ENCODE measurements at regions not wholly inside any gene's neighbourhood (a gene's known extent, or its start where the extent isn't known, plus 50 kb on each side); places are given as distances from the start of the nearest gene placed in this dataset.

GRCh38 chr20:11654766-11655165 lies 262.9 kb upstream of the BTBD3 start:
- Histone ChIP-seq H3K4me1 (ENCODE audit: control insufficient read depth, insufficient read depth, low read length, poor library complexity, severe bottlenecking) (no peaks in the 10 kb centered on the region), H3K9me3 (ENCODE audit: control insufficient read depth, low read length) (no peaks in the 10 kb centered on the region), H3K4me3 (ENCODE audit: extremely low read depth, insufficient read depth, low read length, poor library complexity, severe bottlenecking) (no peak overlapping the region), H3K27ac (ENCODE audit: low read depth, low read length, severe bottlenecking) (no peak overlapping the region), H3K36me3 (ENCODE audit: control insufficient read depth, insufficient read depth, low read length) (no peaks in the 10 kb centered on the region)
- WGBS, 2 experiments (ENCODE audit: insufficient coverage in 2 of 2), result no CpG with 5 or more reads among the region's 1 CpG

GRCh38 chr20:11660673-11661072 lies 257.0 kb upstream of the BTBD3 start:
- 67% methylated on average over 1 of the region's 3 CpGs; no CpG with 5 or more reads in 1 of the 2 experiments for WGBS, 2 experiments (ENCODE audit: insufficient coverage in 2 of 2)
- H3K36me3 ChIP-seq (ENCODE audit: control insufficient read depth, insufficient read depth, low read length), result no peaks in the 10 kb centered on the region
- H3K4me3 ChIP-seq (ENCODE audit: extremely low read depth, insufficient read depth, low read length, poor library complexity, severe bottlenecking), result no peak overlapping the region
- H3K4me1 ChIP-seq (ENCODE audit: control insufficient read depth, insufficient read depth, low read length, poor library complexity, severe bottlenecking), result no peaks in the 10 kb centered on the region
- H3K27ac ChIP-seq (ENCODE audit: low read depth, low read length, severe bottlenecking), result no peak overlapping the region
- H3K9me3 ChIP-seq (ENCODE audit: control insufficient read depth, low read length), result no peaks in the 10 kb centered on the region

- H3K36me3 ChIP-seq (ENCODE audit: control insufficient read depth, insufficient read depth, low read length), result no peaks in the 10 kb centered on the region
- no peaks in the 10 kb centered on the region for H3K4me1 ChIP-seq (ENCODE audit: control insufficient read depth, insufficient read depth, low read length, poor library complexity, severe bottlenecking)
- 83% methylated on average over 1 of the region's 1 CpG; no CpG with 5 or more reads in 1 of the 2 experiments for WGBS, 2 experiments (ENCODE audit: insufficient coverage in 2 of 2)
- H3K9me3 ChIP-seq (ENCODE audit: control insufficient read depth, low read length), result no peaks in the 10 kb centered on the region
- no peak overlapping the region for H3K4me3 ChIP-seq (ENCODE audit: extremely low read depth, insufficient read depth, low read length, poor library complexity, severe bottlenecking)
- H3K27ac ChIP-seq (ENCODE audit: low read depth, low read length, severe bottlenecking), result no peak overlapping the region
Measured at GRCh38 chr20:11671015-11671511, 246.6 kb upstream of the BTBD3 start.

GRCh38 chr20:11672959-11673358 lies 244.7 kb upstream of the BTBD3 start:
- no peaks in the 10 kb centered on the region for H3K9me3 ChIP-seq (ENCODE audit: control insufficient read depth, low read length)
- WGBS, 2 experiments (ENCODE audit: insufficient coverage in 2 of 2), result 80 to 88% methylated on average over 4 to 6 of the region's 7 CpGs
- no peaks in the 10 kb centered on the region for H3K4me1 ChIP-seq (ENCODE audit: control insufficient read depth, insufficient read depth, low read length, poor library complexity, severe bottlenecking)
- H3K27ac ChIP-seq (ENCODE audit: low read depth, low read length, severe bottlenecking), result no peak overlapping the region
- no peaks in the 10 kb centered on the region for H3K36me3 ChIP-seq (ENCODE audit: control insufficient read depth, insufficient read depth, low read length)
- no peak overlapping the region for H3K4me3 ChIP-seq (ENCODE audit: extremely low read depth, insufficient read depth, low read length, poor library complexity, severe bottlenecking)

- 66 to 68% methylated on average over 2 to 4 of the region's 13 CpGs for WGBS, 2 experiments (ENCODE audit: insufficient coverage in 2 of 2)
- H3K9me3 ChIP-seq (ENCODE audit: control insufficient read depth, low read length), result no peaks in the 10 kb centered on the region
- no peak overlapping the region for H3K4me3 ChIP-seq (ENCODE audit: extremely low read depth, insufficient read depth, low read length, poor library complexity, severe bottlenecking)
- no peaks in the 10 kb centered on the region for H3K36me3 ChIP-seq (ENCODE audit: control insufficient read depth, insufficient read depth, low read length)
- H3K4me1 ChIP-seq (ENCODE audit: control insufficient read depth, insufficient read depth, low read length, poor library complexity, severe bottlenecking), result no peaks in the 10 kb centered on the region
- H3K27ac ChIP-seq (ENCODE audit: low read depth, low read length, severe bottlenecking), result no peak overlapping the region
Measured at GRCh38 chr20:11675920-11676629, 241.6 kb upstream of the BTBD3 start.

- Histone ChIP-seq H3K9me3 (ENCODE audit: control insufficient read depth, low read length) (no peaks in the 10 kb centered on the region), H3K4me1 (ENCODE audit: control insufficient read depth, insufficient read depth, low read length, poor library complexity, severe bottlenecking) (no peaks in the 10 kb centered on the region), H3K27ac (ENCODE audit: low read depth, low read length, severe bottlenecking) (no peak overlapping the region), H3K36me3 (ENCODE audit: control insufficient read depth, insufficient read depth, low read length) (no peaks in the 10 kb centered on the region), H3K4me3 (ENCODE audit: extremely low read depth, insufficient read depth, low read length, poor library complexity, severe bottlenecking) (no peak overlapping the region)
- 100% methylated on average over 1 of the region's 2 CpGs for WGBS, 2 experiments (ENCODE audit: insufficient coverage in 2 of 2)
Measured at GRCh38 chr20:11676630-11677287, 240.9 kb upstream of the BTBD3 start.

- no peak overlapping the region for H3K4me3 ChIP-seq (ENCODE audit: extremely low read depth, insufficient read depth, low read length, poor library complexity, severe bottlenecking)
- WGBS, 2 experiments (ENCODE audit: insufficient coverage in 2 of 2), result 83% methylated on average over 1 of the region's 3 CpGs; no CpG with 5 or more reads in 1 of the 2 experiments
Measured at GRCh38 chr20:11677428-11677827, 240.3 kb upstream of the BTBD3 start.

GRCh38 chr20:11677836-11678235 lies 239.9 kb upstream of the BTBD3 start:
- Histone ChIP-seq H3K4me1 (ENCODE audit: control insufficient read depth, insufficient read depth, low read length, poor library complexity, severe bottlenecking) (no peaks in the 10 kb centered on the region), H3K27ac (ENCODE audit: low read depth, low read length, severe bottlenecking) (no peak overlapping the region), H3K9me3 (ENCODE audit: control insufficient read depth, low read length) (no peaks in the 10 kb centered on the region), H3K4me3 (ENCODE audit: extremely low read depth, insufficient read depth, low read length, poor library complexity, severe bottlenecking) (no peak overlapping the region), H3K36me3 (ENCODE audit: control insufficient read depth, insufficient read depth, low read length) (no peaks in the 10 kb centered on the region)
- WGBS, 2 experiments (ENCODE audit: insufficient coverage in 2 of 2), result 87 to 100% methylated on average over 3 of the region's 3 CpGs

More at GRCh38 chr20:11677428-11677827, 240.3 kb upstream of the BTBD3 start:
- Histone ChIP-seq H3K4me1 (ENCODE audit: control insufficient read depth, insufficient read depth, low read length, poor library complexity, severe bottlenecking) (no peaks in the 10 kb centered on the region), H3K36me3 (ENCODE audit: control insufficient read depth, insufficient read depth, low read length) (no peaks in the 10 kb centered on the region), H3K27ac (ENCODE audit: low read depth, low read length, severe bottlenecking) (no peak overlapping the region), H3K9me3 (ENCODE audit: control insufficient read depth, low read length) (no peaks in the 10 kb centered on the region)

- H3K36me3 ChIP-seq (ENCODE audit: control insufficient read depth, insufficient read depth, low read length), result no peaks in the 10 kb centered on the region
- WGBS, 2 experiments (ENCODE audit: insufficient coverage in 2 of 2), result 33 to 67% methylated on average over 1 to 3 of the region's 3 CpGs
- H3K27ac ChIP-seq (ENCODE audit: low read depth, low read length, severe bottlenecking), result no peak overlapping the region
- no peaks in the 10 kb centered on the region for H3K4me1 ChIP-seq (ENCODE audit: control insufficient read depth, insufficient read depth, low read length, poor library complexity, severe bottlenecking)
- no peak overlapping the region for H3K4me3 ChIP-seq (ENCODE audit: extremely low read depth, insufficient read depth, low read length, poor library complexity, severe bottlenecking)
- no peaks in the 10 kb centered on the region for H3K9me3 ChIP-seq (ENCODE audit: control insufficient read depth, low read length)
Measured at GRCh38 chr20:11682285-11682684, 235.4 kb upstream of the BTBD3 start.

- no peak overlapping the region for H3K4me3 ChIP-seq (ENCODE audit: extremely low read depth, insufficient read depth, low read length, poor library complexity, severe bottlenecking)
- H3K27ac ChIP-seq (ENCODE audit: low read depth, low read length, severe bottlenecking), result no peak overlapping the region
- H3K4me1 ChIP-seq (ENCODE audit: control insufficient read depth, insufficient read depth, low read length, poor library complexity, severe bottlenecking), result no peaks in the 10 kb centered on the region
- no peaks in the 10 kb centered on the region for H3K36me3 ChIP-seq (ENCODE audit: control insufficient read depth, insufficient read depth, low read length)
- 41% methylated on average over 4 of the region's 4 CpGs; no CpG with 5 or more reads in 1 of the 2 experiments for WGBS, 2 experiments (ENCODE audit: insufficient coverage in 2 of 2)
- H3K9me3 ChIP-seq (ENCODE audit: control insufficient read depth, low read length), result no peaks in the 10 kb centered on the region
Measured at GRCh38 chr20:11686195-11686594, 231.5 kb upstream of the BTBD3 start.

Data from mesodermal cell (in vitro differentiated cells).